DMS153 (cell line): ENCODE measurements at regions not wholly inside any gene's neighbourhood (a gene's known extent, or its start where the extent isn't known, plus 50 kb on each side); places are given as distances from the start of the nearest gene placed in this dataset.

Source experiments
- DNase-seq: peaks from one replicate; lab custom pipeline; 2025; lab: John Stamatoyannopoulos, UW

DNA sequence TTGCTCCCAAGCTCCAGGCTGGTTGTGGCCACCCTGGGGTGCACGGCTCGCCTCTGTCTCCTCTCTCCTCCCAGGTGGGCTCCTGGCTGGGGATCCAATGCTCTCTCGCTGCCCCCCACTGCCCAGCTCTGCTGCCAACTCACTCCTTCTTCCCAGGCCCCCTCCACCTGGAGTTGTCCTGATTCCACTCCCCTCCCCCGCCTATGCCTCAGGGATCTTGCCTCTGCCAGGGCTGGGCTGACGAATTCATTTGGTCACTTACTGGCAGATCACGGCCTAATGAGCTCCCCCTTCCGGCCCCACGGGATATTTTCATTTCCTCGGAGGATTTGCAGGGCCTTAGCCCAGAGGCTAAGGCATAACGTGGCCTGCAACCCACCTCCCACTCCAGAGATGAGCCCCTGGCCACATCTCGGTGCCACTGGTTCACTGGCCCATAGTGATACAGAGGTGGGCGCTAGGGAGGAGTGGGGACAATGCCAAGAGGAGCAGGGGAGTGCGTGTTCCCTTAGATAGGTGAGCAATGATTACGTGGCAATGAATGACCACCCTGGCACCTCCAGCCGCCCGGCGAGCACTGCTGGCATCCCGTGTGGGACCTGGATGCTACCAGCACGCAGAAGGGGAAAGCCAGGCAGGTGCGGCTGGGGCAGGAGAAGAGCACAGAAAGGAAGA is 344.6 kb upstream of the SHH start:
- DNase-seq, result peak; percentile 10

DNA sequence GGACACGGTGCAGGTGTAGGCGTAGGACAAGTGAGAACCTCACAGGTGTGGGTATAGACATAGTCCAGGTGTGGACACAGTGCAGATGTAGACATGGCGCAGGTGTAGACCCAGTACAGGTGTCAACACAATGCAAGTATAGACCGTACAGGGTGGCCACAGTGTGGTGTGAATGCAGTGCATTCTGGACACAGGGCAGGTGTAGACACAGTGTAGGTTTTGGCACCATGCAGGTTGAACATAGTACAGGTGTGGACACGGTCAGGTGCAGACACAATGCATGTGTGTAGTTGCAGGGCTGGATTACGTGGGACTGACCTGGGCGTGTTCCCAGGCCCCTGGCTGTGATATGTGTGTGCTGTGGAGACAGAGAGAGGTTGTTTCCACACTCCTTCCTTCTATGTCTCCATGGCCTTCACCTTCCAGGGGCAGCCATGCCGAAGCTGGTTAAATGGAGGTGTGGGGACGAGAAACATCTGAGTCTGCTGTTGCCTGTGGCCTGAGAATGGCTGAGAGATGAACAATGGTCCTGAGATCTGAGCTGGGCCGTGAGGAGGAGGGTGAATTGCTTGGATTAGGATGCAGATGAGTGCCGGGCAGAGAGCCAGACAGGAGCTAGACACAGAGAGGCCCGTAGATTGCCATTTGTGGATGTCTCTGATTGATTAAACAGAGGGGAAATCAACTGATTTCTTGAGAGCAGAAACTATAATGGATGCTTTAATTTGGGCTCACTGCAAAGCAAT is 343.9 kb upstream of the SHH start:
- no peak for DNase-seq

DNA sequence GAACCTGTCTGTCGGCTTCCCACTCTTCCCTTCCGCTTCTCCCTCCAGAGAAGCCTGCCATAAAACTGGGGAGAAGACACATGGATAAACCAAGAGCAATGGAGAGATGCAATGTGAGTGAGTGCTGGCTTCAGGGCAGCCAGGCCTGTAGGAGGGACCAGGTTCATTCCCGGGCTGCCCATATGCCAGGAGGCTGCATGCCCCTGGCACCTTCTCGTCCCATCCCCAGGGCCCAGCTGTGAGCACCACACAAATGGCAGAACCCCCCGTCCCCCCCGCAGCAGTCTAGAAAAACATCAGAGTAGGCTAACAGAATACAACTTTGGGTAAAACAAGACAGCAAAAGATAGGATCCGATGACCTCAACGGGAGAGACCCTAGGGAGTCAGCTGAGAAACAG is 341.3 kb upstream of the SHH start:
- no peak for DNase-seq

DNA sequence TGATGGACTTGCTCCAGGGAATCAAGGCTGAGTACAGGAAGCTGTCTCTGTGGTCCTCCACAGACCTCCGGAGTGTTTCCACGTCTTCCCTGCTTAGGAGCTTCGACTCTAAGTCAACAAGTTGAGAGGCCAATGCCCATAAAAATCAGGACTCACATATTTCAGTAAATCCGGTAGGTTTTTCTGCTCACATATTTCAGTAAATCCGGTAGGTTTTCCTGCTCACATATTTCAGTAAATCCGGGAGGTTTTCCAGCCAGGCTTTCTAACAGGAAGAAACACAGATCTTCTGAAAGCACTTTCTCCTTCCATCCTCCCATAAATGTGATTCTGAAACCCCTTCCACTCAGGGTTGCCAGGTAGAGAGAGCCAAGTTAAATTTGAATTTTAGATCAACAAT is 340.1 kb upstream of the SHH start:
- DNase-seq, result no peak

DNA sequence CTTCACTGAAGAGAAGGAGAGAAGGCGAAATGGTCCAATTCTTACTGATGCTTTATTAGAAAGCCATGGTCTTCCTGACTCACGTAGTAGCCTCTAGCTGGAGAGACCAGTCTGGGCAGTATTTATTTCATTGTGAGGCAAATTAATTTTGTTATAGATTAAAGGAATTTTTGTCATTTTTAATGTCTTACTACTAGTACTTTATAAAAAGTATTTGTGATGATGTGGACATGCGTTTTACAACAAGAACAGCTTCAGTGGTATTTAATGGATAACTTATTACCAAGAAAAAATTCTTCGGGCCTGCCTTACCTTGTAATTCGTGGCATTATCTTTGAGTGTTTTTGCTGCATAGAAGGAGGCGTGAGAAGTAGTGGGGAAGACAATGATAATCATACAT is 339.4 kb upstream of the SHH start:
- no peak for DNase-seq

DNA sequence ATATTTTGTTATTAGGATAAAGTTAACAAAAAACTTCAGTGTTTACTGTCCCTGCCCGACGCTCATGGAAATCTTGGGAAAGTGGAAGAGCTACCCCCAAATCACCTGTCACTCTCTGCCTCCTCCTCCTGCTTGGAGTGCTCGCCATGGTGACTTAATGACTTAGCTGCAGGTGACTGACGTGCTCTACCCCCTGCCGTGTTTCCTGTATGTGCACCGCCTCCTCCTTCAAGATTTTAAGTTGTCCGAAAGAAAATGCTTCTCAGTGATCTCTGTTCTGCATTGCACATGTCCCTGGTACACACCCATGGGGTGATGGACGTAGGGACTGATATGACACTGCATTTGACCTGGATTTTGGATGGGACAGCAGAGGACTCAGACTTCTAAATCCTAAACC is 338.8 kb upstream of the SHH start:
- no peak for DNase-seq

DNA sequence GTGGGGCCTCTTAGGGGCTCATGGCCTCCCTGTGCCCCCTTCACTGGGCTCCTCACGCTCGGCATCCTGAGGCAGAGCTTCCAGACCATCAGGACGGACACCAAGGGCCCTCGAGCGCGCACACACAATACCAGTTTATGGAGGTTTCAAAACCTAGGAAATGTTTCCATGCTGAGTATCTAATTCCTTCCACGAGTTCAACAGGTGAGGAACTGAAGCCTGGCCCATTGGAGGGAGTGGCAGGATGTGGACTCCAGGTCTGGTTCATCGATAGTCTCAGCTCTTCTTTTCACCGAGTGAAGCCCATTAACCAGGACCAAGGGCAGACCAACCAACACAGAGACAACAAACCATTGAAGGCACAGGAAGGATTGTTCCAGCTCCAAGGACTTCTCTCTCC is 336.7 kb upstream of the SHH start:
- DNase-seq, result no peak

DNA sequence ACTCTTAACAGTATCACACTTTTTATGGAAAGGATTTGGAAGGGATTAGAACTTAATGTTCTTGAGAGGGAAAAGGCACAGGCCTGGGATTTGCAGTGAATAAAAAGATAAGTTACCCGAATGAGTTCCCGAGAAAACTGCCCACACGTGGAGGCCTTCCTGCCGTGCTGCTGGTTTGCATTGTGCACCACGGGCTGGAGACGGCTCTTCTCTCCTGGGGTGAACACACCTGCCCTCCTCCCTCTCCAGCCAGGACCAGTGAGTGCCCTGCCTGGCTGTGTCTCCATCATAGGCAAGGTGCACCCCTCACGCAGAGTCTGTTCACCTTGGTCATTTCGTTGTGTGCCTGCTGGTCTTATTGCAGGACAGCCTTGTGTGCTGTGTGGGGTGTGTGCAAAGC is 336.3 kb upstream of the SHH start:
- DNase-seq, result no peak

DNA sequence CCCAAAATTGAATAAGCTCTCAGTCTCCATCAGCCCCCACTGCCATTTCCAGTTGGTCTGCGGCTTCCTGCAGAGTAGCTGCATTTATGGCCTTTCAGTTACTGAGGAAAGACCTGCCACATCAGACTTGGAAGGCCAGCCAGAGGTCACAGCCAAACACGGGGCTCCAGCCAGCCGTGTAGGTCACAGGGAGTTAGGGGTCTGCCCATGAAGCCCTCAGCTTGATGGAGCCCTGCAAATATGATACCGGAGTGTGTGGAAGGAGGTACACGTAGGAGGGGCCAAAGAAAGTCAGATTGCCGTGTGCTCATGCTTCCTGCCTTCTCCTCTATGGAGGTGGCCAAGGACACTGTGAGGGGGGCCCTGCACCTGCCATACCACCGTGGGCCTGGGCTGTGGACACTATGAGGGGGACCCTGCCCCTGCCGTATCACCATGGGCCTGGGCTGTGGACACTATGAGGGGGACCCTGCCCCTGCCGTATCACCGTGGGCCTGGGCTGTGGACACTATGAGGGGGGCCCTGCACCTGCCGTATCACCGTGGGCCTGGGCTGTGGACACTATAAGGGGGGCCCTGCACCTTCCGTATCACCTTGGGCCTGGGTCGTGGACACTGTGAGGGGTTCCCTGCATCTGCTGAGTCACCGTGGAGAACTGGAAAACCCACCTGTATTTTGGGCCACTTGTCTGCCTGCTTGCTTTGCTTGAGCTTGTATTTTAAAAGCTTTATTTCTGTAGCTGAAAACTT is 335.7 kb upstream of the SHH start:
- no peak for DNase-seq

DNA sequence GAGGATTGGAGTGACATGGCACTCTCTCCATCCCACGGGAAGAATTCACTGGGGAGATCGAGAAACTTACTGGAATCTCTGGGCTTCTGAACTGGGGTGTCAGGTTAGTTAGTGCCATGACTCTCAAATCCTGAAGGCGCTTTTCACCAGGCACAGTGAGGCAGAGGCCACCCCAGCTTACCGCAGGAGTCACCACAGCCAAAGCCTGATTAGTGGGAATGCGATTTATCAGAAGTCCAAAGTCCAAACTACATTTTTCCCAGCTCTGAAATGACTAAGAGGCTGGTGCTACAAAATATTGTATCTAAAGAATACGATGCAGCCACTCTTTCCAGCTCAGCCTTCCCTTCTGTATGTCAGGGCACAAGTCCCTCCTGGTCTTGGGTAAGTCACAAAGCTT is 334.8 kb upstream of the SHH start:
- no peak for DNase-seq

DNA sequence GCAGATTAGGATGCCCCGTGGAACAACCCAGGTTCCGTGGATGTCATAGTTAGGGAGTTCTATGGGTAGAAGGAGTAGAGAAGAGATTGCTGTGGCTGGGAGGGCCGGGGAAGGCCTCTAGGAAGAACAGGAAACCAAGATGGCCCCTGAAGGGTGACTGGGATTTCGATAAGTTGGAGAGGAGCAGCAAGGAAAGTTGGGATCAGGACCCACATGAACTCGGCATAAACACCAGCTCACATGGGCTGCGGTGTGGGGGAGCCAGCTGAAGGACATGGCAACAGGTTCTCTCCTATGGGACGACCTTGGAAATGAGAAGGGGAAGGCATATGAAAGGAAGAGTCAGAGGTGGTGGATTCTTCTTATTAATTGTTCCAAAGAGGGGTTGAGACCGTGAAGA is 333.7 kb upstream of the SHH start:
- DNase-seq, result no peak

DNA sequence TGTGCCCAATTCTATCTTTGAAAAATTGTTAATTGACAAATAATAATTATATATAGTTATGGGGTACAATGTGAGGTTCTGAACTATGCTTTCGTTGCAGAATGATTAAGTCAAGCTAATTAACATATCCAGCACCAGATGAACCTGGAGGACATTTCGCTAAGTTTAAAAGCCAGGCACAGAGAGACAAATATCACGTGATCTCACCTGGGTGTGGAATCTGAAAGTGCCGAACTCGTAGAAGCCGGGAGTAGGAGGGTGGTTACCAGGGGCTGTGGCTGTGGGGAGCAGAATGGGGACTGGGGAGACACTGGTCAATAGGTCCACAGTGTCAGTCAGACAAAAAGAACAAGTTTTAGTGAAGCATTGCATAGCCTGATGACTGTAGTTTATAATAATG is 332.9 kb upstream of the SHH start:
- DNase-seq, result no peak

DNA sequence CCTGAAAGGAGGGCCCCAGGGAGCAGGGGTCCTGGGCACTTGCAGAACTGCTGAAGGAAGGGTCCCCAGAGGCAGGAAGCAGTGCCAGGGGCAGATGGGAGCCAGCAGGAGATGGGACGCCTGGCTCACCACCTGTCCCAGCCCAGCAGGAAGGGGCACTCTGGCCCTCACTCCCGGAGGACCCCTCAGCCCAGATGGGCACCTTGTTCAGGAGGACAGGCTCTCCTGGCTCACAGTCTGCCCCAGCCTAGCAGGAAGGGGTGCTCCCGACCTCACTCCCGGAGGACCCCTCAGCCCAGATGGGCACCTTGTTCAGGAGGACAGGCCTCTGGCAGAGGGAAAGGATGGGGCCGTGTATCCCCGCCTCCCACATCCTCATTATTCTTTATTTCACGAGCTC is 331.4 kb upstream of the SHH start:
- DNase-seq, result no peak

DNA sequence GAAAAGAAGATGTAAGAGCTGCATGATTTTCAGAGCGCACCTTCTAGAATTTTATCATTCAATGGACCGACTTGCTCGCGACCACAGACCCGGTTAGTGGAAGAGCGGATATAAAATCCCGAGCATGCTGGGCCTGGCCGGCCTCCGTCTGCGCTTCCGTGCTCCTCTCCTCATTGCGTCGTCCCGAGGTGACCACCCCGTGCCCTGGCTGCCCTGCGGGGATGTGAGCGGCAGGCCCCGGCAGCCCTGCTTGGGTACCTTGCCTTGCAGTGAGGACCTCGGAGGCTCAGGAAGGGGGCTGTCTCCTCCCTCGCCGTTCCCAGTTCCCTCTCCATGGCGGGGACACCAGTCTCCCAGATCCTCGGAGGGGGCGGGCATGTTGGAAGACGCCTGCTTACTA is 330.9 kb upstream of the SHH start:
- no peak for DNase-seq

DNA sequence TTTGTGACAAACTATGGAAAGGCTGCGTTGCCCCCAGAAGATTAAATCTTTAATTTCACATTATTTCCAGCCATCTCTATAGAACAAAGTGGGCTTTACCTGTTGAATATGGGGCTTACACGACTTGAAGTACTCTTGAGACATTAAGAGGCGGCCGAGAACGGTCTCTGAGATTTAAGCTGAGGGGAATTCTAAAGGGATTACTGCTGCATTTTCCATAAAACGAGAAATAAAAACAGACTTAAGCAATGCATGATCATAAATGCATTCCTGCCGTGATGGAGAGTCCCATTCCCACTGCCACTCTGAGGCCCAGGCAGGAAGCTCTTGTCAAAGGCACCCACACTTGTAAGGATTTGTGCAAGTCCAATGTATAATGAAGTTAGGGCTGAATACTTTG is 329.7 kb upstream of the SHH start:
- no peak for DNase-seq

DNA sequence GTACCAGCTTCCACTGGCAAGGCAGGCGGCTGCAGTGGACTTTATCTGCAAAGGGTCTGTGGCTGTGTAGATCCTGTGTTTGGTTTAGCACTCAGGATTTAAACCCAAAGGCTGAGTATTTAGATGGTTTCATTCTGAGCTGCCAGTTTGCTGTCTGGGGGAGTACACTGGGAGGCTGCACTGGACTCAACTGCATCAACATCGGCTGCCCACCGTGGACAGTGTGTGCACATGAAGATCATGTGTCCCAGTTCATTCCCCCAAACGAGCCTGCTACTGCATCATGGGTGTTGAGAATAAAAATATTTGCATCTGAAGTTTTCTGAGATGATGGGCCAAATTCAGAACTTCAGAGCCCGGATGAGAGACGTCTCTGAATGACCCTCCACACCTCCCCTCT is 328.6 kb upstream of the SHH start:
- DNase-seq, result no peak

DNA sequence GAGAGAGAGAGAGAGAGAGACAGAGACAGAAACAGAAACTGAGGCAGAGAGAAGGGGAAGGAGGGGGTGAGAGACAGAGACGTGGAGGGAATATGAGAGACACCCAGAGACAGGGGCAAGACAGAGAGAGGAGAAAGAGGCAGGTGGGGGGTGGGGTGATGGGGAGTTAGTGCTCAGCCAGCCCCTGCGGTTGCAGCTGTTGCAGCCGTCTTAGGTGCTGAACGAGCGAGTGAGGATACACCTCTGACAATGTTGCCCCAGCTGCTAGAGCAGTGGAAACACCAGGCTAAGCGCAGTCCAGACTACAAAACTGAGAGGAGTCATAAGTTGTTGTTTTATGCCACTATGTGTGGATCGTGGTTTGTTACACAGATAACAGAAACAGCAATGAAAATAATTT is 328.2 kb upstream of the SHH start:
- no peak for DNase-seq

DNA sequence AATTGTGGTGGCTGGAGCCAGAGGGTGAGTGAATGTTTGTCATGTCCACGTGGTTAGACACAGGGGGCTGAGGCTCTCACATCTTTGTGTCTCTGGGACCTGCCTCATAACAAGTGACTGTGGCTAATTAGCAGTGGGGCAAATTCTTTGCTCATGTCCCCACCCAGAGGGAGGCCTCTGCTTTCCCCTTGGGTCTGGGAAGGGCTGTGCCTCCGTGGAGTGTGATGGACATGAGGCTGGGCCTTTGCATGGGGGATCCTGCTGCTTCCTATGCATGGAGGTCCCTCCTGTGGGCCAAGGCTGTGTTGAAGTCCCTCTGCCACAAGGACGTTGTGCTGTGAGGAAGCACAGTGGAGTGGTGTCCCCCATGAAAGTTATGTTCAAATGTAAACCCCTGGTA is 327.4 kb upstream of the SHH start:
- no peak for DNase-seq

DNA sequence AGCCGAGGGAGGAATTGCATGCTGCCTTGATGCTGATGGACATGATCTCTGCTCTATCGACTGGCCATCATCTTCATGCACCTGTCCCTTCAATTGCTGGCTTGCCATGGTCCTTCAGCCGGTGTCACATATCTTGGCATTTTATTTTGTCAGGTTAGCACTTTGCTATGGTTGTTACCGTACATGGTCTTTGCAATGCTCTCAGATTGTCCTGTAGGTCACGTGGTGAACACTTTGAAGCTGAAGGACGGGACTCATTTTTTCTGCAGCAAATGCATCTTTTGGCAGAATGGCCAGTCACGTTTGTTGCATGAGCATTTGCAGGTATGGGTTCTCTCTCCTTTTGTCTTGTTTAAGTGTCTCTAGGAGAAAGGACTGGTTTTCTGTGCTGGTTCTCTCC is 326.8 kb upstream of the SHH start:
- no peak for DNase-seq

DNA sequence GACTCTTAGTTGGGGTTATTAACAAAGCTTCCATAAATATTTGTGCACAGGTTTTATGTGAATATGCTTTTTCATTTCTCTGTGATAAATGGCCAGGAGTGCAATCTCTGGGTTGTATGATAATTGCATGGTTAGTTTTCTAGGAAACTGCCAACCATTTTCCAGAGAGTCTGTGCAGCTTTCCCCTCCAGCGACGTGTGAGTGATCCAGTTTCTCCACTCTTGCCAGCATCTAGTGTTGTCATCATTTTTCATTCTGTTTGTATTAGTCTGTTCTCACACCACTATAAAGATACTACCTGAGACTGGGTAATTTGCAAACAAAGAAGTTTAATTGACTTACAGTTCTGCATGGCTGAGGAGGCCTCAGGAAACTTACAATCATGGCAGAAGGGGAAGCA is 319.6 kb upstream of the SHH start:
- no peak for DNase-seq

DNA sequence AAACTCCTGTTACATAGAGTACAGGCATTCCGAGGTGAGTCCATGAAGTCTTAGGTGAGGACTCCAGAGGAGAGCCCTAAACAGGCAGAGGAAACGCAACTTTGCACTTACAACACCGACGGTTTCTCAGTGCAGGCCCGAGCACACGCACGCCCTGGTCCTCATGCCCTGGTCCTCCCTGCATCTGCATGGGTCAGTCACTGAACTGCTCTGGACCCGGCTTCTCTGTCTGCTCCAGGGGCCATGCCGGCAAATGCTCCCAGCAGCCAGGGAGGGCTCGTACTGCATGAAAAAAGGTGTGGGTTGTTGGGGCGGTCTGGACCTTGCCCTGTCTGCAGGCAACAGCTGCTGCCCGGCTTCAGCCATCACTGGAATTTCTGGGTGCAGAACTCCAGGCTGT is 317.3 kb upstream of the SHH start:
- DNase-seq, result no peak

DNA sequence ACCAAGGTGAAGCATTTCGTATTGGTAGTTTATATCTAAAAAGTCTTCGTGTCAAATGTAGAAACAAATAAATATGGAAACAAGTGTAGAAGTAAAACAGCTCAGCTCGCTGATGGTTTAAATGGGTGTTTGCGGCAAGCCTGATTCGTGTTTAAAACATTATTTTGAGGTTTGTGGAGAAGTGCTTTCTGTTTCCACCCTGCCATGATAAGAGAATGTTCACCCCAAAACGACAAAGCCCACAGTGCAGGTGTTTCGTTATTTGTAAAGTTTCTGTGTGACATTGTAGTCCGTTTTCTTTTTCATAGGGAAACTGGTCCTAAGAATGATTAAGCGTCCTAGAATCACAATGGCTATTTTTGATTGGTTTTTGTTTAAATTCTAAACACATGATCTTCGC is 316.2 kb upstream of the SHH start:
- no peak for DNase-seq
